SK-N-SH treated with all-trans-retinoic acid at 6 μM for 48 hours (cell line): ENCODE measurements at regions not wholly inside any gene's neighbourhood (a gene's known extent, or its start where the extent isn't known, plus 50 kb on each side); places are given as distances from the start of the nearest gene placed in this dataset.

Experiments used
- CSDC2 ChIP-seq: fragments of 250-450 bp; sonication (Bioruptor Pico); IDR thresholded peaks from 2 replicates; pipeline ENCODE4 v1.5.0; 2020; ENCODE audit warnings: mild to moderate bottlenecking, moderate library complexity
- PPARA ChIP-seq: fragments of 250-450 bp; sonication (Bioruptor Pico); IDR thresholded peaks from 2 replicates; pipeline ENCODE4 v1.5.0; 2020; ENCODE audit warnings: mild to moderate bottlenecking, borderline replicate concordance
- RARB ChIP-seq: fragments of 250-450 bp; sonication (Bioruptor Pico); IDR thresholded peaks from 2 replicates; pipeline ENCODE4 v1.8.0; 2021; ENCODE audit warnings: mild to moderate bottlenecking, moderate library complexity
- SNAI2 ChIP-seq: fragments of 250-450 bp; sonication (Bioruptor Pico); IDR thresholded peaks from 2 replicates; pipeline ENCODE4 v1.5.0; 2020; ENCODE audit warnings: mild to moderate bottlenecking, moderate library complexity
- TSHZ2 ChIP-seq: fragments of 250-450 bp; sonication (Bioruptor Pico); IDR thresholded peaks from 2 replicates; pipeline ENCODE4 v1.5.0; 2020; ENCODE audit warnings: mild to moderate bottlenecking, moderate library complexity
- ZC3H10 ChIP-seq: fragments of 250-450 bp; sonication (Bioruptor Pico); IDR thresholded peaks from 2 replicates; pipeline ENCODE4 v1.5.1; 2021; ENCODE audit warnings: mild to moderate bottlenecking, moderate library complexity
- ZFP3 ChIP-seq: fragments of 250-450 bp; sonication (Bioruptor Pico); IDR thresholded peaks from 2 replicates; pipeline ENCODE4 v1.5.0; 2020; ENCODE audit warnings: mild to moderate bottlenecking, moderate library complexity
- ZFP30 ChIP-seq: fragments of 450-650 bp; formaldehyde crosslinking; IDR thresholded peaks from 2 replicates; pipeline ENCODE4 v1.5.0; 2022; ENCODE audit warnings: mild to moderate bottlenecking, moderate library complexity
- ZNF565 ChIP-seq: fragments of 450-650 bp; formaldehyde crosslinking; conservative IDR thresholded peaks from 2 replicates; pipeline ENCODE4 v1.5.0; 2020; ENCODE audit warnings: low read depth, mild to moderate bottlenecking, moderate library complexity
- ZNF8 ChIP-seq: fragments of 450-650 bp; formaldehyde crosslinking; IDR thresholded peaks from 2 replicates; pipeline ENCODE4 v1.5.0; 2020; ENCODE audit warnings: mild to moderate bottlenecking, moderate library complexity
- TF ChIP-seq, protein P1 (sequence below): fragments of 250-450 bp; sonication (Bioruptor Pico); IDR thresholded peaks from 2 replicates; pipeline ENCODE4 v1.8.0; 2020; ENCODE audit warnings: mild to moderate bottlenecking, moderate library complexity, borderline replicate concordance

DNA sequence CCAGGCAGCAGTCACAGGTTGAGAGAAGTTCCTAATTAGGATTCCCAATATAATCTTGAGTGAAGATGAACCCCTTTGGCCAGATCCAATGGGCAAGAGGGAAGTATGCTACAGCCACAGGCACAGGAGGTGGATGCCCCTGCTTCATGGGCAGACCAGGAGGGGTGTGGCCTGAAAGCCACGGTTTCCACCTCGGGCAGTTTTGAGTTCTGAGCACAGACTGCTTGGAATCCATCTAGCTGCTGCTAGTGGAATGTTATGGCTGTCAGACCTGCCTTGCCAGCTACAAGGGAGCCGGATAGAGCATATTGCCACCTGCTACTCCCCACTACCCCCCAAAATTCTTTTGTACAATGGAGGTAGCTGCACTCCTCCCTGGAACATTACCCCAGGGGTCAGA, 672.9 kb downstream of the HACE1 start:
- TF ChIP-seq PPARA (CRISPR knock-in tag) (no peak), ZNF565 (CRISPR knock-in tag) (no peak), TSHZ2 (no peak), ZFP30 (CRISPR knock-in tag) (no peak), CSDC2 (CRISPR knock-in tag) (no peak), RARB (CRISPR knock-in tag) (no peak), ZFP3 (CRISPR knock-in tag) (no peak), SNAI2 (CRISPR knock-in tag) (no peak), ZC3H10 (CRISPR knock-in tag) (no peak), ZNF8 (CRISPR knock-in tag) (no peak)
- TF ChIP-seq, protein P1, sequence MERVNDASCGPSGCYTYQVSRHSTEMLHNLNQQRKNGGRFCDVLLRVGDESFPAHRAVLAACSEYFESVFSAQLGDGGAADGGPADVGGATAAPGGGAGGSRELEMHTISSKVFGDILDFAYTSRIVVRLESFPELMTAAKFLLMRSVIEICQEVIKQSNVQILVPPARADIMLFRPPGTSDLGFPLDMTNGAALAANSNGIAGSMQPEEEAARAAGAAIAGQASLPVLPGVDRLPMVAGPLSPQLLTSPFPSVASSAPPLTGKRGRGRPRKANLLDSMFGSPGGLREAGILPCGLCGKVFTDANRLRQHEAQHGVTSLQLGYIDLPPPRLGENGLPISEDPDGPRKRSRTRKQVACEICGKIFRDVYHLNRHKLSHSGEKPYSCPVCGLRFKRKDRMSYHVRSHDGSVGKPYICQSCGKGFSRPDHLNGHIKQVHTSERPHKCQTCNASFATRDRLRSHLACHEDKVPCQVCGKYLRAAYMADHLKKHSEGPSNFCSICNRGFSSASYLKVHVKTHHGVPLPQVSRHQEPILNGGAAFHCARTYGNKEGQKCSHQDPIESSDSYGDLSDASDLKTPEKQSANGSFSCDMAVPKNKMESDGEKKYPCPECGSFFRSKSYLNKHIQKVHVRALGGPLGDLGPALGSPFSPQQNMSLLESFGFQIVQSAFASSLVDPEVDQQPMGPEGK (CRISPR knock-in tag) = no peak
